NB4 (cell line): ENCODE measurements at regions not wholly inside any gene's neighbourhood (a gene's known extent, or its start where the extent isn't known, plus 50 kb on each side); places are given as distances from the start of the nearest gene placed in this dataset.

Experiments
- DNase-seq: peaks from one replicate; pipeline ENCODE4 v3.0.0; 2010; ENCODE audit warnings: low read depth
- H3K4me3 ChIP-seq: one replicate; pipeline ENCODE4 v1.5.1; 2011; ENCODE audit warnings: mild to moderate bottlenecking, low read depth, low read length, moderate library complexity
- MYC ChIP-seq: IDR thresholded peaks from 2 replicates; pipeline ENCODE4 v1.6.1; 2011; ENCODE audit warnings: low read depth, low read length
- POLR2A ChIP-seq: IDR thresholded peaks from 2 replicates; pipeline ENCODE4 v1.6.1; 2011; ENCODE audit warnings: mild to moderate bottlenecking; ENCODE audit not compliant: insufficient read length; ENCODE audit errors: extremely low read depth
- TF ChIP-seq, protein P1 (sequence below): IDR thresholded peaks from 2 replicates; pipeline ENCODE4 v1.6.1; 2011; ENCODE audit warnings: low read depth, low read length
- TF ChIP-seq, protein P2 (sequence below): IDR thresholded peaks from one replicate; pipeline ENCODE4 v1.5.1; 2012; ENCODE audit warnings: low read depth, low read length

DNA sequence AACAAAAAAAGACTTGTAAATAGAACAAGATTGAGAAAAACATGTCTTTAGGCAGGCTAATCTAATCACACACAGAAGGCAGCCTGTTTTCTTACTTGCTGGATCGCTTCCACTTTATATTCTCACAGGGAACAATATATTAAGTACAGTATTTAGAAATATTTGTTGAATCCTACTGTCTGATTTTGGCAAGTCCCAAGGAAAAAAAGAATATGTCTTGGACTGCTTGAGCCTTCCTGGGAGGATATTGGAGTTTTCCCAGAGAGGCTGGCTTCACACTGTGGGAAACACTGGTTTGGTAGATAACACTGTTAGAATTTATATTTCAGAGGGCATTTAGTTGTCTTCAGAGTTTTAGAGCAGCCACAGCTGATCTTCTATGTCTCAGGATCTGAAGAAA lies 229.7 kb downstream of the PRL start:
- TF ChIP-seq MYC, result no peak
- no peak for TF ChIP-seq POLR2A
- TF ChIP-seq, protein P1, sequence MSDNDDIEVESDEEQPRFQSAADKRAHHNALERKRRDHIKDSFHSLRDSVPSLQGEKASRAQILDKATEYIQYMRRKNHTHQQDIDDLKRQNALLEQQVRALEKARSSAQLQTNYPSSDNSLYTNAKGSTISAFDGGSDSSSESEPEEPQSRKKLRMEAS, result no peak
- TF ChIP-seq, protein P2, sequence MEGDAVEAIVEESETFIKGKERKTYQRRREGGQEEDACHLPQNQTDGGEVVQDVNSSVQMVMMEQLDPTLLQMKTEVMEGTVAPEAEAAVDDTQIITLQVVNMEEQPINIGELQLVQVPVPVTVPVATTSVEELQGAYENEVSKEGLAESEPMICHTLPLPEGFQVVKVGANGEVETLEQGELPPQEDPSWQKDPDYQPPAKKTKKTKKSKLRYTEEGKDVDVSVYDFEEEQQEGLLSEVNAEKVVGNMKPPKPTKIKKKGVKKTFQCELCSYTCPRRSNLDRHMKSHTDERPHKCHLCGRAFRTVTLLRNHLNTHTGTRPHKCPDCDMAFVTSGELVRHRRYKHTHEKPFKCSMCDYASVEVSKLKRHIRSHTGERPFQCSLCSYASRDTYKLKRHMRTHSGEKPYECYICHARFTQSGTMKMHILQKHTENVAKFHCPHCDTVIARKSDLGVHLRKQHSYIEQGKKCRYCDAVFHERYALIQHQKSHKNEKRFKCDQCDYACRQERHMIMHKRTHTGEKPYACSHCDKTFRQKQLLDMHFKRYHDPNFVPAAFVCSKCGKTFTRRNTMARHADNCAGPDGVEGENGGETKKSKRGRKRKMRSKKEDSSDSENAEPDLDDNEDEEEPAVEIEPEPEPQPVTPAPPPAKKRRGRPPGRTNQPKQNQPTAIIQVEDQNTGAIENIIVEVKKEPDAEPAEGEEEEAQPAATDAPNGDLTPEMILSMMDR, result no peak
- no peak for DNase-seq
- no peak overlapping the region for H3K4me3 ChIP-seq

DNA sequence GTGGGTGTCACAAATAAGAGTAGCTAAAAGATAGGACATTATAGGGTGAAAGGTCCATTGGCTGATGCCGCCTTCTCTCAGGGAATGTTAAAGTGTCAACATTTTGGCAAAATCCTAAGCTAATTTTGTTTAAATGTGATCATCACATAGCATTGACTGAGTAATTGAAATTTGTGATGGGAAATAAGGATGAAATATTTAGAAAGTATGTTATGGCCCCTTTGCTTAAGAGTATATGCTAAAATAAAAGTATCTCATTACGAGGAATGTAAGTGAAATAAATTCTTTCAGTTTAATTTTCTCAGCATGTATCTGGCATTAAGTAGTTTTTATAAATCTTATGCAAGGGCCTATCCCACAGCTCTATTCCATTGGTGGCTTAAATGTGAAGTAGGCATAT lies 229.2 kb downstream of the PRL start:
- no peak for DNase-seq
- no peak overlapping the region for H3K4me3 ChIP-seq
- no peak for TF ChIP-seq POLR2A
- no peak for TF ChIP-seq MYC
- TF ChIP-seq, protein P1, result no peak
- TF ChIP-seq, protein P2, result no peak

GRCh38 chr6:22068561-22069305 lies 228.1 kb downstream of the PRL start:
- TF ChIP-seq MYC (no peak), POLR2A (no peak)
- TF ChIP-seq, protein P2, result no peak
- TF ChIP-seq, protein P1, result no peak
- DNase-seq, result no peak
- H3K4me3 ChIP-seq, result no peak overlapping the region

DNA sequence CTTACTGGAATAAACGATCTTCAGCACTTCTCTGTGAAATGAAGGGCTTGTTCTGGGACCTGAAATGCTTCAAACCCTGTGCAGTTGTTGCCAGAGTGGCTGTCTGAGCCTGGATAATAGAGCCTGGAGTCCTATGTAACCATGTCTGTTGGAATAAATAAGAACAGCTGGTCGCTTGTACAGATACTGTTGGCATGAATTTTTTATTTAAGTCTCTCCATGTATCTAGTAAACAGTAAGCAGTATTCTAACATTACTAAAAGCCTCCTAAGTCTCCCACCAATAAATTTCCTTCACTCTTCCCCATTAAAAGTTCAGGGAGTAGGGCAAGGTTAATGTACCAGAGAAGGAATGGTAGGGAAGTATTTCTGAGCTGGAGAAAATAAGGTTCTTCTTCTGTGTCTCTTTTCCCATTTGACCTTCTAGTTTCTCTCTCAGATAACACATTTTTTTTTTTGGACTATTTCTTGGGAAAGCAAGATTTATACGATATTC lies 227.5 kb downstream of the PRL start:
- TF ChIP-seq, protein P2, result no peak
- TF ChIP-seq MYC (no peak), POLR2A (no peak)
- TF ChIP-seq, protein P1, result no peak
- H3K4me3 ChIP-seq, result no peak overlapping the region
- no peak for DNase-seq

- no peak for DNase-seq
- no peak overlapping the region for H3K4me3 ChIP-seq
- TF ChIP-seq MYC (no peak), POLR2A (no peak)
- TF ChIP-seq, protein P1, result no peak
- TF ChIP-seq, protein P2, result no peak
These were observed 225.4 kb downstream of the PRL start for GRCh38 chr6:22071270-22072041.
